GM12878 (cell line): ENCODE measurements at regions not wholly inside any gene's neighbourhood (a gene's known extent, or its start where the extent isn't known, plus 50 kb on each side); places are given as distances from the start of the nearest gene placed in this dataset.

ENCODE experiments used
- ATAC-seq: fragments of 200-7000 bp; cut with Tn5 transposase; 3 replicates; pipeline ENCODE4 v1.9.1; 2020; ENCODE audit warnings: mild to moderate bottlenecking, moderate library complexity
- BruUV-seq: library from RNA; stranded (reverse); fragments of 400-500 nt; replicated peaks from 2 replicates; lab custom pipeline; 2021; lab: Mats Ljungman, UMichigan
- CTCF ChIA-PET: fragments of 300-600 bp; sonication (Branson Sonifier 250); formaldehyde crosslinking; extraction: SDS; loops from one replicate; lab custom pipeline; 2021; ENCODE audit warnings: inconsistent platforms; lab: Yijun Ruan, JAX
- POLR2A ChIA-PET: fragments of 350-600 bp; formaldehyde crosslinking; extraction: SDS; loops from one replicate; lab custom pipeline; 2021; ENCODE audit warnings: inconsistent platforms; lab: Charles Lee
- RAD21 ChIA-PET: fragments of 300-600 bp; sonication (Branson Sonifier 250); formaldehyde crosslinking; loops from one replicate; lab custom pipeline; 2023; ENCODE audit warnings: antibody characterized with exemption; ENCODE audit not compliant: unreplicated experiment; lab: Charles Lee
- SMC1A ChIA-PET: fragments of 300-600 bp; sonication (Branson Sonifier 250); formaldehyde crosslinking; loops from one replicate; lab custom pipeline; 2023; ENCODE audit not compliant: unreplicated experiment, uncharacterized antibody; lab: Charles Lee
- DNase-seq: peaks from one replicate; pipeline ENCODE4 v3.0.0-alpha.2; 2011; ENCODE audit warnings: low read depth, low spot score
- FAIRE-seq: peaks from 3 replicates; lab custom pipeline; 2011; peaks lifted over from hg19 to GRCh38; lab: Jason Lieb, UNC
- H2AFZ ChIP-seq: 2 replicates; pipeline ENCODE4 v1.6.0; 2011; ENCODE audit warnings: low read depth, low read length, control low read depth; ENCODE audit not compliant: control insufficient read depth
- H3K27ac ChIP-seq: 2 replicates; pipeline ENCODE4 v1.5.1; 2011; ENCODE audit warnings: control low read depth; ENCODE audit not compliant: control insufficient read depth, insufficient read depth
- H3K27me3 ChIP-seq, 2 experiments: replicated peaks in 1 of 2; 2 replicates each; pipeline versions ENCODE4 v1.6.0 to v1.6.1; 2011; ENCODE audit warnings: low read length in 1 of 2; ENCODE audit not compliant: control insufficient read depth in 2 of 2, insufficient read depth in 2 of 2
- H3K36me3 ChIP-seq, 2 experiments: 2 replicates each; pipeline ENCODE4 v1.5.1; 2011; ENCODE audit warnings: low read length in 1 of 2; ENCODE audit not compliant: control insufficient read depth in 2 of 2, insufficient read depth in 2 of 2
- H3K4me1 ChIP-seq: 2 replicates; pipeline ENCODE4 v1.6.1; 2011; ENCODE audit warnings: mild to moderate bottlenecking, low read length, moderate library complexity, mixed read lengths; ENCODE audit not compliant: control insufficient read depth, insufficient read depth
- H3K4me2 ChIP-seq: 2 replicates; pipeline ENCODE4 v1.6.0; 2011; ENCODE audit warnings: control low read depth; ENCODE audit not compliant: control insufficient read depth, insufficient read depth
- H3K4me3 ChIP-seq: fragments of 200-600 bp; sonication (generic); 2 replicates; pipeline ENCODE4 v1.5.1; 2016
- H3K79me2 ChIP-seq: 2 replicates; pipeline ENCODE4 v1.6.0; 2011; ENCODE audit warnings: low read length; ENCODE audit not compliant: control insufficient read depth, insufficient read depth
- H3K9ac ChIP-seq: 2 replicates; pipeline ENCODE4 v1.8.0; 2011; ENCODE audit warnings: low read length, control low read depth, mixed read lengths; ENCODE audit not compliant: control insufficient read depth, insufficient read depth
- H3K9me3 ChIP-seq: replicated peaks from 3 replicates; pipeline ENCODE4 v1.5.1; 2011; ENCODE audit warnings: mild to moderate bottlenecking, low read length; ENCODE audit not compliant: control insufficient read depth, insufficient read depth
- H4K20me1 ChIP-seq: 2 replicates; pipeline ENCODE4 v1.6.0; 2011; ENCODE audit not compliant: control insufficient read depth, insufficient read depth
- EP300 ChIP-seq, 2 experiments: fragments of 150-350 bp in 1 of 2; IDR thresholded peaks; 2 replicates each; pipeline ENCODE4 v1.6.1; 2011 to 2012; ENCODE audit warnings: low read depth in 2 of 2, low read length in 2 of 2, borderline replicate concordance in 1 of 2, improper control_type of control experiment in 1 of 2, inconsistent platforms in 1 of 2; ENCODE audit not compliant: control insufficient read depth in 1 of 2
- IKZF2 ChIP-seq, 2 experiments: fragments of 450-650 bp; IDR thresholded peaks; 2 replicates each; pipeline ENCODE4 v1.6.1; 2017; ENCODE audit warnings: mild to moderate bottlenecking in 2 of 2, moderate library complexity in 2 of 2
- NFYB ChIP-seq: IDR thresholded peaks from 2 replicates; pipeline ENCODE4 v1.6.1; 2011; ENCODE audit warnings: low read depth, mild to moderate bottlenecking, low read length, improper control_type of control experiment, moderate library complexity; ENCODE audit not compliant: insufficient read depth
- RAD21 ChIP-seq: IDR thresholded peaks from 2 replicates; pipeline ENCODE4 v1.6.1; 2011; ENCODE audit warnings: mild to moderate bottlenecking, low read depth, low read length, moderate library complexity; ENCODE audit not compliant: insufficient read depth
- RBBP5 ChIP-seq: fragments of 200-600 bp; sonication (generic); conservative IDR thresholded peaks from 2 replicates; pipeline ENCODE4 v1.6.1; 2016
- SMC3 ChIP-seq: IDR thresholded peaks from 2 replicates; pipeline ENCODE4 v1.6.1; 2011; ENCODE audit warnings: low read length, improper control_type of control experiment, borderline replicate concordance
- ZNF384 ChIP-seq: IDR thresholded peaks from 2 replicates; pipeline ENCODE4 v1.6.1; 2012; ENCODE audit warnings: low read depth, mild to moderate bottlenecking, low read length, improper control_type of control experiment, borderline replicate concordance
- in situ Hi-C: fragments of 300-500 bp; cut with MboI; formaldehyde crosslinking; loops from 9 replicates; pipeline ENCODE4 v1.14.3; 2018; ENCODE audit warnings: mixed read lengths
- intact Hi-C: fragments of 100-400 bp; cut with micrococcal nuclease; formaldehyde crosslinking; loops from one replicate; pipeline ENCODE4 v1.14.2; 2022; ENCODE audit not compliant: unreplicated experiment
- TF ChIP-seq, protein P1 (sequence below): fragments of 450-650 bp; IDR thresholded peaks from 2 replicates; pipeline ENCODE4 v1.6.1; 2016; ENCODE audit warnings: mild to moderate bottlenecking
- TF ChIP-seq, protein P2 (sequence below): IDR thresholded peaks from 2 replicates; pipeline ENCODE4 v1.6.1; 2012; ENCODE audit warnings: improper control_type of control experiment, low read depth, low read length; ENCODE audit not compliant: insufficient replicate concordance
- TF ChIP-seq, protein P3 (sequence below), 3 experiments: IDR thresholded peaks in 2 of 3; conservative IDR thresholded peaks in 1 of 3; 2 replicates each; pipeline ENCODE4 v1.5.1; 2011; ENCODE audit warnings: low read depth in 3 of 3, low read length in 3 of 3, mild to moderate bottlenecking in 3 of 3, control low read depth in 2 of 3, moderate library complexity in 2 of 3, inconsistent platforms in 1 of 3, mixed read lengths in 1 of 3; ENCODE audit not compliant: control insufficient read depth in 2 of 3, insufficient read depth in 1 of 3; ENCODE audit errors: extremely low read depth in 1 of 3

- no TSS peak for BruUV-seq
- in situ Hi-C loops: loop anchor here (10.0 kb wide), 2 partner anchors 220 to 370 kb away; no protein-coding TSS in a partner anchor
- SMC1A ChIA-PET: interaction anchor here (0.6 to 1.6 kb wide), 13 partner anchors 10 to 1637 kb away, joined by 3 to 6 read pairs (median 4); no protein-coding TSS in a partner anchor
These were observed 168.5 kb upstream of the STK26 start for GRCh38 chrX:131854581-131854980.

More at GRCh38 chrX:131854581-131854980, 168.5 kb upstream of the STK26 start:
- ATAC-seq (no peak), DNase-seq (no peak), FAIRE-seq (no peak)
- no peak overlapping the region for H3K4me3 ChIP-seq
- no peaks in the 10 kb centered on the region for H3K27me3 ChIP-seq
- no peak overlapping the region for H3K4me2 ChIP-seq
- H3K9me3 ChIP-seq: no peaks in the 10 kb centered on the region
- TF ChIP-seq SMC3 (peak; percentile 29; the same call in 1 of the 2 replicates), IKZF2 (IDR thresholded peaks at IDR 0.05) (no peak), RBBP5 (no peak), EP300 (IDR thresholded peaks at IDR 0.05; ENCODE audit: borderline replicate concordance in 1 of 2, control insufficient read depth in 1 of 2, low read depth in 2 of 2, low read length in 2 of 2) (no peak), ZNF384 (peak; percentile 50; the same call in 1 of the 2 replicates), RAD21 (peak; percentile 51), NFYB (no peak)
- TF ChIP-seq, protein P1, sequence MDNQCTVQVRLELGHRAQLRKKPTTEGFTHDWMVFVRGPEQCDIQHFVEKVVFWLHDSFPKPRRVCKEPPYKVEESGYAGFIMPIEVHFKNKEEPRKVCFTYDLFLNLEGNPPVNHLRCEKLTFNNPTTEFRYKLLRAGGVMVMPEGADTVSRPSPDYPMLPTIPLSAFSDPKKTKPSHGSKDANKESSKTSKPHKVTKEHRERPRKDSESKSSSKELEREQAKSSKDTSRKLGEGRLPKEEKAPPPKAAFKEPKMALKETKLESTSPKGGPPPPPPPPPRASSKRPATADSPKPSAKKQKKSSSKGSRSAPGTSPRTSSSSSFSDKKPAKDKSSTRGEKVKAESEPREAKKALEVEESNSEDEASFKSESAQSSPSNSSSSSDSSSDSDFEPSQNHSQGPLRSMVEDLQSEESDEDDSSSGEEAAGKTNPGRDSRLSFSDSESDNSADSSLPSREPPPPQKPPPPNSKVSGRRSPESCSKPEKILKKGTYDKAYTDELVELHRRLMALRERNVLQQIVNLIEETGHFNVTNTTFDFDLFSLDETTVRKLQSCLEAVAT: no peak
- TF ChIP-seq, protein P2, sequence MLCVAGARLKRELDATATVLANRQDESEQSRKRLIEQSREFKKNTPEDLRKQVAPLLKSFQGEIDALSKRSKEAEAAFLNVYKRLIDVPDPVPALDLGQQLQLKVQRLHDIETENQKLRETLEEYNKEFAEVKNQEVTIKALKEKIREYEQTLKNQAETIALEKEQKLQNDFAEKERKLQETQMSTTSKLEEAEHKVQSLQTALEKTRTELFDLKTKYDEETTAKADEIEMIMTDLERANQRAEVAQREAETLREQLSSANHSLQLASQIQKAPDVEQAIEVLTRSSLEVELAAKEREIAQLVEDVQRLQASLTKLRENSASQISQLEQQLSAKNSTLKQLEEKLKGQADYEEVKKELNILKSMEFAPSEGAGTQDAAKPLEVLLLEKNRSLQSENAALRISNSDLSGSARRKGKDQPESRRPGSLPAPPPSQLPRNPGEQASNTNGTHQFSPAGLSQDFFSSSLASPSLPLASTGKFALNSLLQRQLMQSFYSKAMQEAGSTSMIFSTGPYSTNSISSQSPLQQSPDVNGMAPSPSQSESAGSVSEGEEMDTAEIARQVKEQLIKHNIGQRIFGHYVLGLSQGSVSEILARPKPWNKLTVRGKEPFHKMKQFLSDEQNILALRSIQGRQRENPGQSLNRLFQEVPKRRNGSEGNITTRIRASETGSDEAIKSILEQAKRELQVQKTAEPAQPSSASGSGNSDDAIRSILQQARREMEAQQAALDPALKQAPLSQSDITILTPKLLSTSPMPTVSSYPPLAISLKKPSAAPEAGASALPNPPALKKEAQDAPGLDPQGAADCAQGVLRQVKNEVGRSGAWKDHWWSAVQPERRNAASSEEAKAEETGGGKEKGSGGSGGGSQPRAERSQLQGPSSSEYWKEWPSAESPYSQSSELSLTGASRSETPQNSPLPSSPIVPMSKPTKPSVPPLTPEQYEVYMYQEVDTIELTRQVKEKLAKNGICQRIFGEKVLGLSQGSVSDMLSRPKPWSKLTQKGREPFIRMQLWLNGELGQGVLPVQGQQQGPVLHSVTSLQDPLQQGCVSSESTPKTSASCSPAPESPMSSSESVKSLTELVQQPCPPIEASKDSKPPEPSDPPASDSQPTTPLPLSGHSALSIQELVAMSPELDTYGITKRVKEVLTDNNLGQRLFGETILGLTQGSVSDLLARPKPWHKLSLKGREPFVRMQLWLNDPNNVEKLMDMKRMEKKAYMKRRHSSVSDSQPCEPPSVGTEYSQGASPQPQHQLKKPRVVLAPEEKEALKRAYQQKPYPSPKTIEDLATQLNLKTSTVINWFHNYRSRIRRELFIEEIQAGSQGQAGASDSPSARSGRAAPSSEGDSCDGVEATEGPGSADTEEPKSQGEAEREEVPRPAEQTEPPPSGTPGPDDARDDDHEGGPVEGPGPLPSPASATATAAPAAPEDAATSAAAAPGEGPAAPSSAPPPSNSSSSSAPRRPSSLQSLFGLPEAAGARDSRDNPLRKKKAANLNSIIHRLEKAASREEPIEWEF: no peak
- TF ChIP-seq, protein P3, sequence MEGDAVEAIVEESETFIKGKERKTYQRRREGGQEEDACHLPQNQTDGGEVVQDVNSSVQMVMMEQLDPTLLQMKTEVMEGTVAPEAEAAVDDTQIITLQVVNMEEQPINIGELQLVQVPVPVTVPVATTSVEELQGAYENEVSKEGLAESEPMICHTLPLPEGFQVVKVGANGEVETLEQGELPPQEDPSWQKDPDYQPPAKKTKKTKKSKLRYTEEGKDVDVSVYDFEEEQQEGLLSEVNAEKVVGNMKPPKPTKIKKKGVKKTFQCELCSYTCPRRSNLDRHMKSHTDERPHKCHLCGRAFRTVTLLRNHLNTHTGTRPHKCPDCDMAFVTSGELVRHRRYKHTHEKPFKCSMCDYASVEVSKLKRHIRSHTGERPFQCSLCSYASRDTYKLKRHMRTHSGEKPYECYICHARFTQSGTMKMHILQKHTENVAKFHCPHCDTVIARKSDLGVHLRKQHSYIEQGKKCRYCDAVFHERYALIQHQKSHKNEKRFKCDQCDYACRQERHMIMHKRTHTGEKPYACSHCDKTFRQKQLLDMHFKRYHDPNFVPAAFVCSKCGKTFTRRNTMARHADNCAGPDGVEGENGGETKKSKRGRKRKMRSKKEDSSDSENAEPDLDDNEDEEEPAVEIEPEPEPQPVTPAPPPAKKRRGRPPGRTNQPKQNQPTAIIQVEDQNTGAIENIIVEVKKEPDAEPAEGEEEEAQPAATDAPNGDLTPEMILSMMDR (IDR thresholded peaks at IDR 0.05 in 2 of 3, conservative IDR thresholded peaks at IDR 0.05 in 1 of 3; ENCODE audit: control insufficient read depth in 2 of 3, extremely low read depth in 1 of 3, insufficient read depth in 1 of 3, low read depth in 3 of 3, low read length in 3 of 3): peak; percentile 6 to 31 (median 10); a peak in 2 of 6 replicates
- intact Hi-C loops: no loop called here
- CTCF ChIA-PET: interaction anchor here (0.6 to 2.6 kb wide), 13 partner anchors 10 to 859 kb away, joined by 3 to 25 read pairs (median 3); partner anchors contain the start of gene RAP2C
- no peaks in the 10 kb centered on the region for H4K20me1 ChIP-seq
- no peaks in the 10 kb centered on the region for H3K79me2 ChIP-seq
- H3K9ac ChIP-seq: no peak overlapping the region
- H2AFZ ChIP-seq: no peak overlapping the region
- H3K4me1 ChIP-seq: no peaks in the 10 kb centered on the region
- no peaks in the 10 kb centered on the region for H3K36me3 ChIP-seq
- POLR2A ChIA-PET: no interaction called here
- RAD21 ChIA-PET: interaction anchor here (0.7 to 1.7 kb wide), 9 partner anchors 9 to 777 kb away, joined by 3 to 14 read pairs (median 4); no protein-coding TSS in a partner anchor
- H3K27ac ChIP-seq: no peak overlapping the region
